HG03097 (cell line): ENCODE measurements at regions not wholly inside any gene's neighbourhood (a gene's known extent, or its start where the extent isn't known, plus 50 kb on each side); places are given as distances from the start of the nearest gene placed in this dataset.

ENCODE experiments used
- ATAC-seq: cut with Tn5 transposase; IDR thresholded peaks from one replicate; pipeline ENCODE4 v1.9.1; 2021; ENCODE audit not compliant: unreplicated experiment, low FRiP score

- no peak for ATAC-seq
These were observed 415.8 kb upstream of the MKI67 start for GRCh38 chr10:128541926-128542475.

DNA sequence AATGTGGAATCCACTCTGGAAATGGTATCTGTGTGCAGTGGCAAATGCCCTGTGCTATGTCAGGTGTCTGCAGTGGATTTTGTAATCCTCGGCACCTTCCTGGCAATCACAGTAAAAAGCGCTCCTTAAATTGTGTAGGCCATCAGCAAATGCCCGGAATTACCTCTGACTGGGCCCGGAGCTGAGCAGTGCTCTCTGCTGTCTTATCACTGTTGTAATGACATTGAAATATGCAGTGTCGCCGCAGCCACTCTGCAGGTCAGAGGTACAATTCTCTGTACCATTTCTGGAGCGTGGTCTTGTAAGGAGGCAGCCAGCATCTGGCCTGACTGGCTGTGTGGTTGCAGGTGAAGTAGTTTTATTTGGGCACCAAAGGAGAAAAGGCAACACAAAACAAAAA is 416.4 kb upstream of the MKI67 start:
- ATAC-seq, result no peak

DNA sequence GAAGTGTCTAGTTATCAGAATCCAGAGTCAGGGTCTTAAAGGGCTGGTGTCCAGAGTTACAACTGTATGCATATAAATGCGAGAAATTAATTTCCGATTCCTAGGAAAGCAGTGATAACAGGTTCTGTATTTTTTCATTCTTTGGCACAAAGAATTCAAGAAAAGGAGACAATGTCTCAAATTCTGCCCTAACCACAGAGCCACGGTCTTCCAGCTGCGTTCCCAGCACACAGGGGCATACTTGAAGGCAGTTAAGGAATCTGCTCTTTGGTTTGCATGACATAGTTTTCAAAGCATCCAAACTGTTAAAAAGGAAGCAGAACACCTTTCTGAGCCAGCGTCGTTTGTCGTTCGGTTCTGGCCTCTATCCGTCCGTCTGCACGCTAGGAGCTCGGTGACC is 416.9 kb upstream of the MKI67 start:
- ATAC-seq, result no peak

- no peak for ATAC-seq
These were observed 419.0 kb upstream of the MKI67 start for GRCh38 chr10:128545216-128545615.

- ATAC-seq, result no peak
These were observed 420.5 kb upstream of the MKI67 start for GRCh38 chr10:128546651-128547165.

- no peak for ATAC-seq
These were observed 422.9 kb upstream of the MKI67 start for GRCh38 chr10:128549101-128549608.

- ATAC-seq, result no peak
These were observed 423.8 kb upstream of the MKI67 start for GRCh38 chr10:128550045-128550444.

DNA sequence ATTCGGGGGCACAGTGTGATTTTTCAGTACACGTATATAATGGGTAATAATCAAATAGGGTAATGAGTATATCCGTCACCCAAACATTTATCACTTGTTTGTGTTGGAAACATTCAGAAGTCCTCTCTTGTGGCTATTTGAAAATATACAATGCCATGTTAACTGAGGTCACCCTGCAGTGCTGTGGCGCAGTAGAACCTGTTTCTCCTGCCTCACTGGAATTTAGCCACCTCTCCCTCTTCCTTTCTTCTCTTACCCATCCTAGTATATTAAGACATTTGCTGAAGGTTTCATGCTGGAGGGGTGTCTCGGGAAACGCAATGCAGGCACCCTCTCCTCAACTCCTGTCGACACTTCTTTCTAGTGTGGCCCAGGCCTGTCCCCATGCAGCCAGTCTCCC is 425.3 kb upstream of the MKI67 start:
- ATAC-seq, result no peak

GRCh38 chr10:128553755-128554154 is 427.5 kb upstream of the MKI67 start:
- ATAC-seq, result no peak

GRCh38 chr10:128556182-128557110 is 430.2 kb upstream of the MKI67 start:
- ATAC-seq, result no peak

DNA sequence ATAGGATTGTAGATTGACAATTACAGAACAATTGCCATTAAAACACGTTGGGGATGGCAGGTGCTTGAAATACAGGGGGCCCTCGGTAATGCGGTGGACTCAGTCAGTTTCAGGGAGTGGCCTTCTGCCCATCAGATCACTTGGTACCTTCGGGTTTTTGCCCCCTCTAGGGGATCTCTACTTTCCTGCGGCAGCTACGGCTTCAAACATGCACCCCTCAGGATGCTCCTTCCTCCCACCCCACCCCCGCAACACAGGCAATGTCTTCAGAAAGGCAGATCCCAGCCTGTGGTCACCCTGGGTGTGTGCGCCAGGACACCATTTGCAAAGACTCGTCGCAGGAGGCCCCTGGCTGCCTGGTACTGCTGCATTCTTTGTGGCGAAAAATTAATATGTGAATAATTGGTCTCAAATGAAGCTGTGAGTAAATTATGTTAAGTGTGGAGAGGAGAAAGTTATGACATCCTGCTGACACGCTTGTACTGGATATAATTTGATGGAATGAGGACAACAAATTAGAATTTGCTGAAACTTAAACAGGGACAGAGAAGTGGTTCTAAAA is 431.0 kb upstream of the MKI67 start:
- no peak for ATAC-seq

DNA sequence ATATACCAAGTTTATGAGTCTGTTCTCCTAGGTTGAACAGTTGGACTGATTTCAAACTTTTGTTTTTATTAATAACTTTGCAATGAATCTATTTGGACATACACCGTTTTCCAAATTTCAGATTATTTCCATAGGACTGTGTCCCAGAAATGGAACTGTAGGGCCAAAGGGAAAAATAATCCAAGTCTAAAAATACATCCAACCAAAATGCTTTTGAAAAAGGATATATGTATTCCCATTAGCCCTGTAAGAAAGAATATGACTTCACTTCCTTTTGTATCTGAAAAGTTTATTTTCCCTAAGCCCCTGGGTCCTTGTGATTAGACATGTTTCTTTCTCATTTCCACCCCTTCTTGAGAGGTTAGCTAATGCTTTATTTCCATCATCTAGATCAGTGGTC is 434.2 kb upstream of the MKI67 start:
- ATAC-seq, result no peak

DNA sequence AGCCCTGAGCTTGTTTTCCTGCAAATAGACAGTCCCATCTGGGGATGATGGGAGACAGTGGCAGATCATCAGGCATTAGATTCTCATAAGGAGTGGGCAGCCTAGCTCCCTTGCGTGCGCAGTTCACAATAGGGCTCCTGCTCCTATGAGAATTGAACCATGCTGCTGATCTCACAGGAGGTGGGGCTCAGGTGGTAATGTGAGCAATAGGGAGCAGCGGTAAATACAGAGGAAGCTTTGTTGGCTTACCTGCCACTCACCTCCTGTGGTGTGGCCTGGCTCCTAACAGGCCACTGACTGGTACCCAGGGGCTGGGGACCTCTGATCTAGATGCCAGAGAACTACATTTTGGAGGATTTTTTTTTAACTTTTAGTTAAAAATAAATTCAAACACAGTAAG is 434.8 kb upstream of the MKI67 start:
- no peak for ATAC-seq

DNA sequence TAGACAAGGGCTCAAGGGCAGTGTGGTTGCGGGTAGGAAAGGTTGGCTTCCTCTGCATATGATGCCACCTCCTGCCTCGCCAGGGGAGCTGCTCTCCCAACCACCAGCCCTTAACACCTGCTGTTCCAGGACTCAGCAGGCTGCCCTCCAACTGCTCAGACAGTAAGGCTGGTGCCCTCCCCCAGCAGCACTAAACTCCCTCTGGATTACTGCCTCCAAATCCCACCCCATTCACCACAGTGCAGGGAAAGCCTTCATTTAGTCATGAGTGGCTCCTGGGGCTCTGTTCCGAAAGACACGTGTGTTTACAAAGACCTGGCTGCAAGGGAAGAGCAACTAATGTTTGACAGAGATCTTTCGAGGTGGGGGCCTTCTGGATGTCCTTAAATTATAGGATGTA is 437.2 kb upstream of the MKI67 start:
- ATAC-seq, result no peak

- ATAC-seq, result no peak
These were observed 437.7 kb upstream of the MKI67 start for GRCh38 chr10:128563904-128564303.

DNA sequence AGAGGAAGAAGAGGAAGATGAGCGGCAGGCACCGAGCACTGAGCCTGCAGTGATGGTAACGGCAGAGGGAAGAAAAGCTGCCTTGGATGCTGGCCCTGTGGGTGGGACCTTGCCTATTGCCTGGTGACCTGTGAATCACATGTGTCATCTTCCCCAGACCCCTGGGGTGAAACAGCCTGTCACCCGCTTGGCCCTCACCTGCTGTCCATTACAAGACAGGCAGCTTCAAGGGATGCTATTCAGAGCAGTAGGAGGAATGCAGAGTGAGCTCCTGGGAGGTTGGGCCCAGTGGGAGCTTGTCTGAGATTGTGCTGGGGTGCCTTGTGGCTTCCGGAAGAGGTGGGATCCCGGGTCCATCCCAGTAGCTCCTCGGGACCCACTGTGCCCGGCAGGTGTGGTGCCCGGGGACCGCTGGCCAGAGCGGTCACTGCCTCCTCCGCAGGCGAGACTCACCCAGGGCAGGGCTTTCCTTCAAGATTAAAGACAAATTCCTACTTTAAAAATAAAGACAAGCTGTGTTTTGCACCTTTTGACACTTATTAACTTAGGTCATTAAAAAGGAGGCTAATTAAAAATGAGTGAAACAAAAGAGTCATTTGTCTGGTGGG is 440.2 kb upstream of the MKI67 start:
- no peak for ATAC-seq

DNA sequence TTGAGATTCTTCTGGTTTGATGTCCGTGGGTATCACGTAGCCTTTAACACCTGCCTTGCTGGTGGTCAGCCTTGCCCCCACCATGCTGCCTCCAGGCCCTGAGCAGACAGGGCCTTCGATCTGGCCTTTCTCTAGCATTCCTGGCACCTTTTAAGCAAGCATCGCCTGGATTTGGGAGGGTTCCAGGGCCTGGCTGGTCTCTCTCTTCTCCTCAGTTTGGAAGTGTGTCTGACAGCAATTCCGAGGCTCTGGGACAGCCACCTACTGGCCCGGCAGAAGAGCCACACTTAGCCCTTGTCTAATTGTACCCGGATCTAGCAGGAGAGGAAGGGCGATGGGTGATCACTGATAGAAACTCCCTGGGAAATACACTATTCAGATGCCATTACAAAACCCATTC is 441.3 kb upstream of the MKI67 start:
- ATAC-seq, result no peak

DNA sequence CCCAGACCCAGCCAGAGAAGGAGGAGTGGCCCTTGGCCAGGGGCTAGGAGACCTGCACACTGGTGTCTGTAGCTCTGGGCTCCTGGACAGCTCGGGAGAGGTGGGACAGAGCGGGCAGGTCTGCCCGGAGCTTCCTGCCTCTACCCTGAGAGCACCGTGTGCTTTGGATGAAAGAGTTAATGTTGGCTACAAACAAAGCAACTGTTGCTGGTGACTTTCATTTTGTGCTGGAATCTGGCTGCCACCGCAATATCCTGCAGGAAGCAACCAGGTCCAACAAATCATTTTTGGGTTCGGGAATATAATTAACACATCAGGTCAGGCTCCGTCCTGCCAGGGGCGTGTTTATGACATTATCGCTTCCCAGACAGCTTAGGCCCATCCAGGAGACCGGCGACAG is 441.8 kb upstream of the MKI67 start:
- no peak for ATAC-seq

- ATAC-seq, result no peak
These were observed 442.3 kb upstream of the MKI67 start for GRCh38 chr10:128568491-128568890.

DNA sequence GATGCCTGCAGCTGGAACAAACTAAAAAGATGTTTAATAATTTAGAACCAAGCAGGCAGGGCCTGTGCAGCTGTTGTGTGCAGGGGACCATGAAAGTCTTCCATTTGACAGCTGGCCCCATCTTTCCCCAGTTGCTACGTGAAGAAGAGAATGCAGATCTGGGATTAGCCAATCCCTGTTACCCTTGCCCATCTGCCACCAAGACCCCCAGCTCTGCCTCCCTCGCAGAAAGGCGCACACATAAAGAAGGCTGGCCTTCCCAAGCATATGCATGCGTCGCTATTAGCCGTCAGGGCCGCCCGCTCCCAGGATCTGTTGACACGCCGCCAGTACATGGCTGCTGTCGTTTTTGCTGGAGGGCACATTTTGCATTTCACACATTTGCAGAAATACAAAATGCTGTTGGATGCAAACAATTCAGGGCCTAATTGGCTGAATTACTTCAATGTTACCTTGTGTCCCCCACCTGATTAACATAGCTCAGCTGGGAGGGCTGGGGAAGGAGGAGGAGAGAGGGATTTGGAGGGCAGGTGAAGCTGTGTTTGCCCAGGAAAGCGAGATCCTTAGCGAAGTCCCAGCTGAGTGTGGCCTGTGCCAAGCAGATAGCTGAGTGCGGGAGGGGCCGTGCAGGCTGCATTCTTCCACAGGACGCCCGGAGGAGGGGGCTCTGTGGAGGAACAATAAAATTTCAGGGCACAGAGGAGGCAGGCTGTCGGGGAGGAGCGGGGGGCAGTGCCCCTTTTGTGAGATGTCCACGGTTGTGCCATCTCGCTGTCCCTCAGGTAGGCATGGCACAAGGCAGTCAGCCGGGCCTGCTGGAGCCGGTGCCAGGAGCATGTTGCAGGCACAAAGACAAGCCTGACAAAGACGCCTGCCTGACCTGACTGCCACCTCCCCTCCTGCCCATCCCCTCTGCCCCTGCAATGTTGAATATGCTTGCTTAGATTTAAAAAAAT is 443.0 kb upstream of the MKI67 start:
- no peak for ATAC-seq
